Thyroid gland (tissue), 4 donors: ENCODE measurements at regions not wholly inside any gene's neighbourhood (a gene's known extent, or its start where the extent isn't known, plus 50 kb on each side); places are given as distances from the start of the nearest gene placed in this dataset.

ENCODE experiments used
- POLR2A ChIP-seq, 2 donors: fragments of 450-650 bp; IDR thresholded peaks; one replicate each; pipeline ENCODE4 v1.6.1; 2017; ENCODE audit warnings: antibody characterized with exemption in 2 of 2, mild to moderate bottlenecking in 2 of 2, moderate library complexity in 1 of 2
- TF ChIP-seq, protein P1 (sequence below), 6 experiments: fragments of 200-600 bp in 3 of 6; fragments of 450-650 bp in 3 of 6; sonication (generic) in 3 of 6; IDR thresholded peaks; one replicate each; pipeline ENCODE4 v1.5.1; 2016 to 2019; ENCODE audit warnings: antibody characterized with exemption in 6 of 6, mild to moderate bottlenecking in 2 of 6, inconsistent platforms in 1 of 6, moderate library complexity in 1 of 6

DNA sequence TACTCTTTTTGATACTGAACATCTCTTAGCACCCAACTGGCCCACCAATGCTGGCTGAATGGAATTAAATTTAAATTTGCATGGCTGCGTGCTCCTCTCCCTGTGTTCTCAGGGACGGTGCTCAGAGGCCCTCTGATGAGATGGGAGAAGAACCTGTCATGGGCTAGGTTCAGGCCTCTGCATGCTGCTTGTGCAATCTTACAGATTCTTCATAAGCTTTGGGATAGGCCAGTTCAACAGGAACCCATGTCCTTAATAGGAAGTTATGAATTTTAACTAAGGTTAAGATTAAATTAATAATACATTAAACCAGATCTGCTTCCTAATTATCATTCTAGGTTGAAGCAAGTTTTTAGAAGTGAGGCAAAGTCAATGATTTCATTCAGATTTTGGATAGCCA, 119.7 kb upstream of the LRIG3 start:
- TF ChIP-seq, protein P1, sequence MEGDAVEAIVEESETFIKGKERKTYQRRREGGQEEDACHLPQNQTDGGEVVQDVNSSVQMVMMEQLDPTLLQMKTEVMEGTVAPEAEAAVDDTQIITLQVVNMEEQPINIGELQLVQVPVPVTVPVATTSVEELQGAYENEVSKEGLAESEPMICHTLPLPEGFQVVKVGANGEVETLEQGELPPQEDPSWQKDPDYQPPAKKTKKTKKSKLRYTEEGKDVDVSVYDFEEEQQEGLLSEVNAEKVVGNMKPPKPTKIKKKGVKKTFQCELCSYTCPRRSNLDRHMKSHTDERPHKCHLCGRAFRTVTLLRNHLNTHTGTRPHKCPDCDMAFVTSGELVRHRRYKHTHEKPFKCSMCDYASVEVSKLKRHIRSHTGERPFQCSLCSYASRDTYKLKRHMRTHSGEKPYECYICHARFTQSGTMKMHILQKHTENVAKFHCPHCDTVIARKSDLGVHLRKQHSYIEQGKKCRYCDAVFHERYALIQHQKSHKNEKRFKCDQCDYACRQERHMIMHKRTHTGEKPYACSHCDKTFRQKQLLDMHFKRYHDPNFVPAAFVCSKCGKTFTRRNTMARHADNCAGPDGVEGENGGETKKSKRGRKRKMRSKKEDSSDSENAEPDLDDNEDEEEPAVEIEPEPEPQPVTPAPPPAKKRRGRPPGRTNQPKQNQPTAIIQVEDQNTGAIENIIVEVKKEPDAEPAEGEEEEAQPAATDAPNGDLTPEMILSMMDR (IDR thresholded peaks at IDR 0.05) = no peak
- TF ChIP-seq POLR2A (IDR thresholded peaks at IDR 0.05) = no peak
